Astrocyte (in vitro differentiated cells and primary cell): ENCODE measurements at regions not wholly inside any gene's neighbourhood (a gene's known extent, or its start where the extent isn't known, plus 50 kb on each side); places are given as distances from the start of the nearest gene placed in this dataset.
"Not testable (repeated sequence)": the region's sequence is repeated elsewhere in the genome, so short reads cannot be mapped to it uniquely, and the experiment has no call there.

ENCODE experiments used
- DNase-seq: peaks from one replicate; pipeline ENCODE4 v3.0.0-alpha.2; 2010; ENCODE audit warnings: low read depth
- FAIRE-seq: peaks from 2 replicates; lab custom pipeline; 2011; peaks lifted over from hg19 to GRCh38; lab: Jason Lieb, UNC
- H2AFZ ChIP-seq: 2 replicates; pipeline ENCODE4 v1.6.0; 2012; ENCODE audit warnings: low read depth, low read length, inconsistent platforms
- H3K27ac ChIP-seq: 2 replicates; pipeline ENCODE4 v1.5.1; 2011; ENCODE audit warnings: low read depth, low read length, inconsistent platforms
- H3K27me3 ChIP-seq: 2 replicates; pipeline ENCODE4 v1.6.0; 2011; ENCODE audit warnings: low read length, inconsistent platforms; ENCODE audit not compliant: insufficient read depth
- H3K36me3 ChIP-seq: 2 replicates; pipeline ENCODE4 v1.5.1; 2011; ENCODE audit warnings: low read length, inconsistent platforms; ENCODE audit not compliant: insufficient read depth
- H3K4me1 ChIP-seq: 2 replicates; pipeline ENCODE4 v1.5.1; 2011; ENCODE audit warnings: low read length, inconsistent platforms; ENCODE audit not compliant: insufficient read depth
- H3K4me2 ChIP-seq: 2 replicates; pipeline ENCODE4 v1.6.0; 2012; ENCODE audit warnings: low read length, inconsistent platforms
- H3K4me3 ChIP-seq: 2 replicates; pipeline ENCODE4 v1.5.1; 2011; ENCODE audit warnings: low read depth, mild to moderate bottlenecking, low read length, inconsistent platforms; ENCODE audit not compliant: insufficient read depth
- H3K79me2 ChIP-seq: 2 replicates; pipeline ENCODE4 v1.6.0; 2012; ENCODE audit warnings: mild to moderate bottlenecking, low read length, inconsistent platforms; ENCODE audit not compliant: insufficient read depth
- H3K9ac ChIP-seq: 2 replicates; pipeline ENCODE4 v1.6.0; 2012; ENCODE audit warnings: mild to moderate bottlenecking, low read length, inconsistent platforms
- H3K9me3 ChIP-seq: 2 replicates; pipeline ENCODE4 v1.5.1; 2012; ENCODE audit warnings: low read depth, mild to moderate bottlenecking, low read length, inconsistent platforms; ENCODE audit not compliant: insufficient read depth
- H4K20me1 ChIP-seq: 2 replicates; pipeline ENCODE4 v1.6.0; 2012; ENCODE audit warnings: low read length, inconsistent platforms; ENCODE audit not compliant: insufficient read depth
- H3K27ac Mint-ChIP-seq: one replicate; pipeline ENCODE4 v1.8.0; 2021; ENCODE audit warnings: mild to moderate bottlenecking, mixed read lengths; ENCODE audit not compliant: unreplicated experiment
- H3K27me3 Mint-ChIP-seq: one replicate; pipeline ENCODE4 v1.8.0; 2021; ENCODE audit warnings: low read depth, mixed read lengths; ENCODE audit not compliant: unreplicated experiment
- H3K36me3 Mint-ChIP-seq: one replicate; pipeline ENCODE4 v1.8.0; 2021; ENCODE audit warnings: low read depth, mixed read lengths; ENCODE audit not compliant: unreplicated experiment
- H3K4me1 Mint-ChIP-seq: one replicate; pipeline ENCODE4 v1.8.0; 2021; ENCODE audit warnings: low read depth, mixed read lengths; ENCODE audit not compliant: unreplicated experiment
- H3K4me3 Mint-ChIP-seq: one replicate; pipeline ENCODE4 v1.8.0; 2021; ENCODE audit warnings: mild to moderate bottlenecking, moderate library complexity, mixed read lengths; ENCODE audit not compliant: unreplicated experiment
- H3K9me3 Mint-ChIP-seq: one replicate; pipeline ENCODE4 v1.8.0; 2021; ENCODE audit warnings: mild to moderate bottlenecking, mixed read lengths; ENCODE audit not compliant: unreplicated experiment
- CTCF ChIP-seq: IDR thresholded peaks from 2 replicates; pipeline ENCODE4 v1.5.1; 2011; ENCODE audit warnings: low read depth, mild to moderate bottlenecking, inconsistent platforms, low read length, moderate library complexity; ENCODE audit not compliant: insufficient read depth
- EZH2 ChIP-seq: IDR thresholded peaks from 2 replicates; pipeline ENCODE4 v1.6.1; 2012; ENCODE audit warnings: mild to moderate bottlenecking, low read length, inconsistent platforms; ENCODE audit not compliant: insufficient read depth

DNA sequence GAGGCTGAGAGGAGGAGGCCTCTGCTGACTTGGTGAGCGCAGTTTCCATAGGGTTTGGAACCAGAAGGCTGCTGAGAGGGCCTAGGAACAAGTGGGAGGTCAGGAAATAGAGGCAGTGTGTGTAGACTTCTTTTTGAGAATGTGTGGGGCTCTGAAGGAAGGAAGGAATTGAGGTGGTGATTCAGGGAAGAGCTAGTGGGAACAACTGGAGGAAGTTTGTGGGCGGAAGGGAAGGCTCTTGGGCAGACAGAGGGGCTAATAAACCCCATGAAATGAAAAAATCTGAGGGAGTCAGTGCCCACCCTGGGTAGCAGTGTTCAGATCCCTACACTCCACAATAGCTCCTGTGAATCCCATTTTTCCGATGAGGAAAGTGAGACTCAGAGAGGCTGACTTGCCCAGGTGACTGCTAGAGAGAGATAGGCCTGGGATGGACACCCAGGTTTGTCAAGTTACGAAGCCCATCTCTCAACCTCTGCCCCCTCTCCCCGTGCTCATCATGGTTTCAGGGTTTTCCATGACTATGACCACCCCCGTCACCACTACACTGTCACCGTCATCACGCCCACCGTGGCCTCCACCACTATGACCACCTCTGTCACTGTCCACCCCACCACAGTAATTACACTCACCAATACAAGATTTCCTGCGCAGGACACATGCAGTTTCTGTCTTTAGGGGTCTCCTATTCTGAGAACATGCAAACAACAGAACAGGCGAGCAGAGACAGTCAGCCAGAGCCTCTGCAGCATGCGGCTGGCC lies 106.4 kb downstream of the MRPL14 start:
- Mint-ChIP-seq H3K27me3 (peaks cover 24% of the 10 kb centered on the region), H3K36me3 (peaks cover 2% of the 10 kb centered on the region), H3K4me1 (peaks cover 19% of the 10 kb centered on the region), H3K4me3 (no peak overlapping the region), H3K9me3 (peaks cover 5% of the 10 kb centered on the region), H3K27ac (no peak overlapping the region)
- DNase-seq (no peak), FAIRE-seq (no peak)
- Histone ChIP-seq H3K4me1 (peaks cover 14% of the 10 kb centered on the region), H3K4me2 (no peak overlapping the region), H4K20me1 (no peaks in the 10 kb centered on the region), H2AFZ (no peak overlapping the region), H3K27ac (no peak overlapping the region), H3K79me2 (no peaks in the 10 kb centered on the region), H3K9ac (no peak overlapping the region), H3K9me3 (no peaks in the 10 kb centered on the region), H3K27me3 (no peaks in the 10 kb centered on the region), H3K36me3 (no peaks in the 10 kb centered on the region), H3K4me3 (no peak overlapping the region)
- no peak for TF ChIP-seq CTCF
- no peak for TF ChIP-seq EZH2

GRCh38 chr6:44020148-44020547 lies 107.1 kb downstream of the MRPL14 start:
- no peak overlapping the region for H3K27ac Mint-ChIP-seq
- H3K9me3 ChIP-seq = no peaks in the 10 kb centered on the region
- H3K4me1 ChIP-seq = peaks cover 14% of the 10 kb centered on the region
- peaks cover 20% of the 10 kb centered on the region for H3K4me1 Mint-ChIP-seq
- no peak for FAIRE-seq
- no peak overlapping the region for H3K9ac ChIP-seq
- H2AFZ ChIP-seq = no peak overlapping the region
- H3K9me3 Mint-ChIP-seq = peaks cover 5% of the 10 kb centered on the region
- H3K4me2 ChIP-seq = no peak overlapping the region
- H3K27me3 Mint-ChIP-seq = peaks cover 22% of the 10 kb centered on the region
- H3K27me3 ChIP-seq = no peaks in the 10 kb centered on the region
- H3K36me3 Mint-ChIP-seq = peaks cover 2% of the 10 kb centered on the region
- no peak overlapping the region for H3K27ac ChIP-seq
- no peak for DNase-seq
- H3K36me3 ChIP-seq = no peaks in the 10 kb centered on the region
- TF ChIP-seq CTCF = no peak
- TF ChIP-seq EZH2 = no peak
- H3K4me3 ChIP-seq = no peak overlapping the region
- H4K20me1 ChIP-seq = no peaks in the 10 kb centered on the region
- no peaks in the 10 kb centered on the region for H3K79me2 ChIP-seq
- no peak overlapping the region for H3K4me3 Mint-ChIP-seq

- not testable (repeated sequence) for H3K36me3 ChIP-seq, H3K27me3 ChIP-seq, DNase-seq, H3K4me3 ChIP-seq, FAIRE-seq, H3K4me2 ChIP-seq, H3K27ac Mint-ChIP-seq, H3K9ac ChIP-seq, H4K20me1 ChIP-seq, H3K27me3 Mint-ChIP-seq, H3K36me3 Mint-ChIP-seq, H2AFZ ChIP-seq, H3K9me3 Mint-ChIP-seq, H3K27ac ChIP-seq, H3K79me2 ChIP-seq, H3K4me3 Mint-ChIP-seq
- H3K4me1 Mint-ChIP-seq = peaks cover 15% of the 10 kb centered on the region
- Histone ChIP-seq H3K9me3 (peaks cover 13% of the 10 kb centered on the region), H3K4me1 (peaks cover 11% of the 10 kb centered on the region)
Measured at GRCh38 chr6:44017307-44017706, 109.9 kb downstream of the MRPL14 start.
